WTC11 (cell line): ENCODE measurements at regions not wholly inside any gene's neighbourhood (a gene's known extent, or its start where the extent isn't known, plus 50 kb on each side); places are given as distances from the start of the nearest gene placed in this dataset.
A peak's percentile ranks its signal among the peaks of the same experiment; 100 is the strongest.

Experiments
- ATAC-seq: fragments of 200-7000 bp; cut with Tn5 transposase; 2 replicates; pipeline ENCODE4 v1.10.0; 2021; ENCODE audit warnings: mild to moderate bottlenecking, moderate library complexity
- CTCF ChIA-PET: fragments of 300-600 bp; sonication (Branson Sonifier 250); formaldehyde crosslinking; loops from one replicate; lab custom pipeline; 2021; ENCODE audit warnings: antibody characterized with exemption; lab: Charles Lee
- POLR2A ChIA-PET: fragments of 350-600 bp; sonication (Branson Sonifier 250); formaldehyde crosslinking; loops from one replicate; lab custom pipeline; 2021; ENCODE audit warnings: antibody characterized with exemption; lab: Charles Lee
- DNase-seq: peaks from one replicate; pipeline ENCODE4 v3.0.0; 2021; ENCODE audit warnings: low spot score
- H3K27ac Mint-ChIP-seq: 2 replicates; pipeline ENCODE4 v1.8.0; 2021; ENCODE audit warnings: mixed read lengths
- H3K27me3 Mint-ChIP-seq: 2 replicates; pipeline ENCODE4 v1.8.0; 2021; ENCODE audit warnings: low read depth, mild to moderate bottlenecking, moderate library complexity, mixed read lengths
- H3K36me3 Mint-ChIP-seq: 2 replicates; pipeline ENCODE4 v1.8.0; 2021; ENCODE audit warnings: mixed read lengths
- H3K4me1 Mint-ChIP-seq: 2 replicates; pipeline ENCODE4 v1.8.0; 2022; ENCODE audit warnings: mixed read lengths
- H3K4me3 Mint-ChIP-seq: 2 replicates; pipeline ENCODE4 v1.8.0; 2021; ENCODE audit warnings: mild to moderate bottlenecking, moderate library complexity, mixed read lengths
- H3K9me3 Mint-ChIP-seq: 2 replicates; pipeline ENCODE4 v1.8.0; 2021; ENCODE audit warnings: mixed read lengths
- ATF1 ChIP-seq: sonication (generic); formaldehyde crosslinking; IDR thresholded peaks from 2 replicates; pipeline ENCODE4 v1.8.1; 2023; ENCODE audit warnings: mild to moderate bottlenecking, moderate library complexity, missing genetic modification reagents
- CREM ChIP-seq: sonication (generic); formaldehyde crosslinking; IDR thresholded peaks from 2 replicates; pipeline ENCODE4 v1.8.1; 2022; ENCODE audit warnings: mild to moderate bottlenecking, missing genetic modification reagents, moderate library complexity
- EMX1 ChIP-seq: fragments of 250-450 bp; sonication (Bioruptor Pico); IDR thresholded peaks from 2 replicates; pipeline ENCODE4 v1.8.0; 2021; ENCODE audit warnings: mild to moderate bottlenecking
- ESRRA ChIP-seq: sonication (generic); formaldehyde crosslinking; IDR thresholded peaks from 2 replicates; pipeline ENCODE4 v1.8.1; 2022; ENCODE audit warnings: mild to moderate bottlenecking, missing genetic modification reagents, borderline replicate concordance
- HMGA2 ChIP-seq: fragments of 250-450 bp; sonication (Bioruptor Pico); IDR thresholded peaks from 2 replicates; pipeline ENCODE4 v1.4.0; 2021; ENCODE audit warnings: mild to moderate bottlenecking, moderate library complexity
- KAT7 ChIP-seq: sonication (generic); formaldehyde crosslinking; IDR thresholded peaks from 2 replicates; pipeline ENCODE4 v1.8.1; 2023; ENCODE audit warnings: missing genetic modification reagents, mild to moderate bottlenecking, borderline replicate concordance
- MXD4 ChIP-seq: fragments of 250-450 bp; sonication (Bioruptor Pico); IDR thresholded peaks from 2 replicates; pipeline ENCODE4 v1.8.0; 2021; ENCODE audit warnings: mild to moderate bottlenecking, moderate library complexity, borderline replicate concordance
- NFATC4 ChIP-seq: fragments of 250-450 bp; sonication (Bioruptor Pico); IDR thresholded peaks from 2 replicates; pipeline ENCODE4 v1.9.0; 2021; ENCODE audit warnings: mild to moderate bottlenecking
- NR1H2 ChIP-seq: sonication (generic); formaldehyde crosslinking; IDR thresholded peaks from 2 replicates; pipeline ENCODE4 v1.9.0; 2021; ENCODE audit warnings: mild to moderate bottlenecking, moderate library complexity, missing genetic modification reagents
- NR2C2 ChIP-seq: sonication (generic); formaldehyde crosslinking; IDR thresholded peaks from 2 replicates; pipeline ENCODE4 v1.8.0; 2022; ENCODE audit warnings: mild to moderate bottlenecking, missing genetic modification reagents
- NR3C1 ChIP-seq: sonication (generic); formaldehyde crosslinking; conservative IDR thresholded peaks from 2 replicates; pipeline ENCODE4 v1.8.1; 2023; ENCODE audit warnings: low read depth, mild to moderate bottlenecking, missing genetic modification reagents
- SMAD3 ChIP-seq: sonication (generic); formaldehyde crosslinking; IDR thresholded peaks from 2 replicates; pipeline ENCODE4 v1.8.0; 2022; ENCODE audit warnings: missing genetic modification reagents, mild to moderate bottlenecking, borderline replicate concordance
- TCF7 ChIP-seq: sonication (generic); formaldehyde crosslinking; IDR thresholded peaks from 2 replicates; pipeline ENCODE4 v1.8.0; 2022; ENCODE audit warnings: mild to moderate bottlenecking, low read depth, missing genetic modification reagents, moderate library complexity
- ZNF138 ChIP-seq: sonication (generic); formaldehyde crosslinking; conservative IDR thresholded peaks from 2 replicates; pipeline ENCODE4 v1.8.1; 2022; ENCODE audit warnings: mild to moderate bottlenecking, moderate library complexity, missing genetic modification reagents
- ZNF232 ChIP-seq: sonication (generic); formaldehyde crosslinking; IDR thresholded peaks from 2 replicates; pipeline ENCODE4 v1.8.0; 2022; ENCODE audit warnings: mild to moderate bottlenecking, missing genetic modification reagents
- ZNF396 ChIP-seq: fragments of 250-450 bp; sonication (Bioruptor Pico); IDR thresholded peaks from 2 replicates; pipeline ENCODE4 v1.8.0; 2021; ENCODE audit warnings: mild to moderate bottlenecking, moderate library complexity, borderline replicate concordance
- TF ChIP-seq, protein P1 (sequence below): sonication (generic); formaldehyde crosslinking; IDR thresholded peaks from 2 replicates; pipeline ENCODE4 v1.8.1; 2023; ENCODE audit warnings: mild to moderate bottlenecking, missing genetic modification reagents, moderate library complexity
- TF ChIP-seq, protein P2 (sequence below): fragments of 250-450 bp; sonication (Bioruptor Pico); IDR thresholded peaks from 2 replicates; pipeline ENCODE4 v1.8.0; 2021; ENCODE audit warnings: mild to moderate bottlenecking
- TF ChIP-seq, protein P3 (sequence below): sonication (generic); formaldehyde crosslinking; conservative IDR thresholded peaks from 2 replicates; pipeline ENCODE4 v1.8.1; 2023; ENCODE audit warnings: mild to moderate bottlenecking, low read depth, missing genetic modification reagents, moderate library complexity
- TF ChIP-seq, protein P4 (sequence below): fragments of 250-450 bp; sonication (Bioruptor Pico); conservative IDR thresholded peaks from 2 replicates; pipeline ENCODE4 v1.9.0; 2021; ENCODE audit warnings: mild to moderate bottlenecking
- TF ChIP-seq, protein P5 (sequence below): sonication (generic); formaldehyde crosslinking; IDR thresholded peaks from 2 replicates; pipeline ENCODE4 v1.8.1; 2022; ENCODE audit warnings: low read depth, missing genetic modification reagents, borderline replicate concordance

DNA sequence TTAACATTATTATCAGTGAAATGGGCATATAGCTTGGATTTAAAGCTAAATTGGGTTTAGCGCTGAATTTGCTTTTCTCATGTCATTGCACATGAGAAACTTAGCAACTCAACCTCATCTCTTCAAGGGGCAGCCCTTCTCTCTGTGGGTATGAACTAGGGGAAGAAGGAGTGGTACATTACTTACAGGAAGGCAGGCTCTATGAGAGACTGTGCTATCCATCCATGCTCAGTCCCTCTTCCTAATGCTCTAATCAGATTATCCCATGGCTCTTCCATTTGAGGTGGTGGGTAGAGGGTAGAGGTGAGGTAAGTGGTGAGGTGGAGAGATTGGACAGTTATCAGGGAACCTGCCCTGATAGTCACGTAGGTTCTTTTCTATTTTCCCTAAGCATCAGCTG, 343.7 kb upstream of the NOVA1 start (continued):
- TF ChIP-seq SMAD3, result no peak
- TF ChIP-seq KAT7 (CRISPR knock-in tag), result no peak
- TF ChIP-seq HMGA2, result no peak

DNA sequence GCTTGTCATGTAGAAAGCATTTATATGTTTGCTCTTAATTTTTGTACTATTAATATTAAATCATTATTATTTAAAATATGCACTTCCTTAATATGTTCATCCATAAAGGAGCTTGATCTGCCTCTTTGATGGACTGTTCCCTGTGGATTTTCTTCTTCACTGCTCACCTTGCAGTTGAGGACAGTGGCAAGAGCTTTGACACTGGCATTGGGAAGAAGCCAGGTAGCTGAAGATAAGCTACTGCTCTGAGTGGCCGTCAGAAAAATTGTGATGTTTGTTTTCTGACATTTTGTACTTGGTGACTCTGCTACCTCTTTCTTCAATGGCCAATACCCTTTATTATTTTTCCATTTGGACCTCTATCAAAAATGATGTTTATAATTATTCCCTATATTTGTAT, 349.4 kb upstream of the NOVA1 start:
- peaks cover 20% of the 10 kb centered on the region for H3K4me1 Mint-ChIP-seq
- ChIA-PET POLR2A (no interaction called here), CTCF (no interaction called here)
- H3K9me3 Mint-ChIP-seq, result peaks cover 15% of the 10 kb centered on the region
- ATAC-seq (no peak), DNase-seq (no peak)
- H3K36me3 Mint-ChIP-seq, result peaks cover 7% of the 10 kb centered on the region
- no peak overlapping the region for H3K27ac Mint-ChIP-seq
- TF ChIP-seq NFATC4 (CRISPR knock-in tag) (no peak), ESRRA (CRISPR knock-in tag) (no peak)
- no peak overlapping the region for H3K4me3 Mint-ChIP-seq
- H3K27me3 Mint-ChIP-seq, result no peaks in the 10 kb centered on the region

DNA sequence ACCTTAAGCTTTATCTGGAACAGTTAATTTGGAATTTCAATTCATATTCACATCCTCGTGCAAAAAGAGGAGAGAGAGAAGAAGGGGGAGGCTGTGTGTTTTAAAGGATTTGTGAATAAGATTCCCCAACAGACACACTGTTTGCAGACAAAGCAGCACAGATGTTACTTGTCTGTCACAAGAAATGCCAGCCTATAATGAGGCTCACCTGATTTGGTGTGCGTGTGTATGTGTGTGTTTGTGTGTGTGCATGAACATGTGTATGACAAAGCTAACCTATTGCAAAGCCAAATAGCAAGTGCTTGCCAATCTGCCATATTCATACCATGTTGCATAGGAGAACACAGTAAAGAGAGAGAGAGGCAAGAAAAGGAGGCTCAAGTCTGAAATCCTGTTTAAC, 361.6 kb upstream of the NOVA1 start:
- TF ChIP-seq, protein P1, sequence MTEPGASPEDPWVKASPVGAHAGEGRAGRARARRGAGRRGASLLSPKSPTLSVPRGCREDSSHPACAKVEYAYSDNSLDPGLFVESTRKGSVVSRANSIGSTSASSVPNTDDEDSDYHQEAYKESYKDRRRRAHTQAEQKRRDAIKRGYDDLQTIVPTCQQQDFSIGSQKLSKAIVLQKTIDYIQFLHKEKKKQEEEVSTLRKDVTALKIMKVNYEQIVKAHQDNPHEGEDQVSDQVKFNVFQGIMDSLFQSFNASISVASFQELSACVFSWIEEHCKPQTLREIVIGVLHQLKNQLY (CRISPR knock-in tag), result no peak
- TF ChIP-seq EMX1 (no peak), MXD4 (no peak), ATF1 (CRISPR knock-in tag) (no peak), TCF7 (no peak), NR2C2 (no peak)
- TF ChIP-seq, protein P2, sequence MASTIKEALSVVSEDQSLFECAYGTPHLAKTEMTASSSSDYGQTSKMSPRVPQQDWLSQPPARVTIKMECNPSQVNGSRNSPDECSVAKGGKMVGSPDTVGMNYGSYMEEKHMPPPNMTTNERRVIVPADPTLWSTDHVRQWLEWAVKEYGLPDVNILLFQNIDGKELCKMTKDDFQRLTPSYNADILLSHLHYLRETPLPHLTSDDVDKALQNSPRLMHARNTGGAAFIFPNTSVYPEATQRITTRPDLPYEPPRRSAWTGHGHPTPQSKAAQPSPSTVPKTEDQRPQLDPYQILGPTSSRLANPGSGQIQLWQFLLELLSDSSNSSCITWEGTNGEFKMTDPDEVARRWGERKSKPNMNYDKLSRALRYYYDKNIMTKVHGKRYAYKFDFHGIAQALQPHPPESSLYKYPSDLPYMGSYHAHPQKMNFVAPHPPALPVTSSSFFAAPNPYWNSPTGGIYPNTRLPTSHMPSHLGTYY (CRISPR knock-in tag), result no peak
- CTCF ChIA-PET, result no interaction called here
- ATAC-seq (no peak), DNase-seq (no peak)
- peaks cover 29% of the 10 kb centered on the region for H3K4me1 Mint-ChIP-seq
- H3K36me3 Mint-ChIP-seq, result no peaks in the 10 kb centered on the region
- no peak overlapping the region for H3K27ac Mint-ChIP-seq
- POLR2A ChIA-PET, result interaction anchor here (0.6 kb wide), 1 partner anchor 698 kb away, joined by 3 read pairs; no protein-coding TSS in a partner anchor
- no peaks in the 10 kb centered on the region for H3K27me3 Mint-ChIP-seq
- H3K9me3 Mint-ChIP-seq, result no peaks in the 10 kb centered on the region
- H3K4me3 Mint-ChIP-seq, result no peak overlapping the region

DNA sequence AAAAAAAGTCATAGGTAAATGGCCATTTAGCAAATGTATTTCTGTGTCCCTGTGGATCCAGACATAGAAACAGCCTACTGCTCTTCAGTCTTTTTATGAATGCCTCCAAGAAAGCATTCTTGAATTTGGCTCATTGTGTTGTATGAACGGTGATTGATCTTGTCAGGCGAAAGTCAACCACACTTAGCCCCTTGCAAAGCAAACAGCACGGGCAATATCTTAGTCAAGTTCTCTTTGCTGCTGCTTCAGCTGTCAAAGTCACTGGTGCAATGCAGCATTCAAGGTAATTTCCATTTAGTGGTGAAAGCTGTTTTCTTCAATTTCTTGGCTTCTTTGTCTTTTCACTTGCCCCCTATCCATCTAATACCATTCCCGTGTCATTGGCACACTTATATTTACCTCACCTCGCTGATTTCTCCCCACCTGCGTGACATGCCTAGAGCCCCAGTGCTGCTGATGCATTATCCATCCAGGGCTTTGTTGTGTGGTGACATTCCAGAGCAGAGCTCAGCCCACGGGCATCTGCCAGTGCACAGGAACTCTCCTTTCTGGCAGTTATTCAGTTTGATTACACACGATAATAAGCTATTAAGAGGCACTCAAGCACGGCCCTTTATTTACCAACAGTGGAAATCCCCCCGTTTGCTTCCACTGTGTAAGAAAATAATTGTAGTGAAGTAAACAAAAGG, 362.3 kb upstream of the NOVA1 start:
- no peak for DNase-seq
- H3K36me3 Mint-ChIP-seq, result no peaks in the 10 kb centered on the region
- H3K27me3 Mint-ChIP-seq, result no peaks in the 10 kb centered on the region
- no peak overlapping the region for H3K4me3 Mint-ChIP-seq
- peak overlapping the region; percentile 11; the same call in 1 of the 2 replicates for H3K27ac Mint-ChIP-seq
- peaks cover 29% of the 10 kb centered on the region for H3K4me1 Mint-ChIP-seq
- no peaks in the 10 kb centered on the region for H3K9me3 Mint-ChIP-seq
- ChIA-PET POLR2A (no interaction called here), CTCF (no interaction called here)
- ATAC-seq, result peak; percentile 70
- TF ChIP-seq CREM (CRISPR knock-in tag), result no peak
- TF ChIP-seq, protein P3, sequence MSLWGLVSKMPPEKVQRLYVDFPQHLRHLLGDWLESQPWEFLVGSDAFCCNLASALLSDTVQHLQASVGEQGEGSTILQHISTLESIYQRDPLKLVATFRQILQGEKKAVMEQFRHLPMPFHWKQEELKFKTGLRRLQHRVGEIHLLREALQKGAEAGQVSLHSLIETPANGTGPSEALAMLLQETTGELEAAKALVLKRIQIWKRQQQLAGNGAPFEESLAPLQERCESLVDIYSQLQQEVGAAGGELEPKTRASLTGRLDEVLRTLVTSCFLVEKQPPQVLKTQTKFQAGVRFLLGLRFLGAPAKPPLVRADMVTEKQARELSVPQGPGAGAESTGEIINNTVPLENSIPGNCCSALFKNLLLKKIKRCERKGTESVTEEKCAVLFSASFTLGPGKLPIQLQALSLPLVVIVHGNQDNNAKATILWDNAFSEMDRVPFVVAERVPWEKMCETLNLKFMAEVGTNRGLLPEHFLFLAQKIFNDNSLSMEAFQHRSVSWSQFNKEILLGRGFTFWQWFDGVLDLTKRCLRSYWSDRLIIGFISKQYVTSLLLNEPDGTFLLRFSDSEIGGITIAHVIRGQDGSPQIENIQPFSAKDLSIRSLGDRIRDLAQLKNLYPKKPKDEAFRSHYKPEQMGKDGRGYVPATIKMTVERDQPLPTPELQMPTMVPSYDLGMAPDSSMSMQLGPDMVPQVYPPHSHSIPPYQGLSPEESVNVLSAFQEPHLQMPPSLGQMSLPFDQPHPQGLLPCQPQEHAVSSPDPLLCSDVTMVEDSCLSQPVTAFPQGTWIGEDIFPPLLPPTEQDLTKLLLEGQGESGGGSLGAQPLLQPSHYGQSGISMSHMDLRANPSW (CRISPR knock-in tag), result no peak

DNA sequence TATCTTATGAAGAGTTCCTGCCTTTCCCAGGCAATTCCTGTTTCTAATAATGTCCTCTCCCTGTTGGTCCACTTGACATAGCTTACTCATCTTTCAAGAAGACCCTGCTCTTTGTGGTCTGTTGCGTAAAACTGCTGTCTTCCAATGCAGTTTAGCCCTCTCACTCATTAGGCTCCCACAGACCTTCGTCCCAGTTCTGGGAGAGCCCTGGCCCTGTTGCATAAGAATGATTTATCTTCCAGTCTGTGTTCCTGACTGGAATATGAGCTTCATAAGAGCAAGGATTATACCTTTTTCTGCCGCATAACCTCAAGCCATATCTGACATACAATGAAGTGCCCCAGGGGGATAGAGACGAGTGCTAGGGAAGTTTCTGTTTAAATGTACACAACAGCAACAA, 365.9 kb upstream of the NOVA1 start:
- POLR2A ChIA-PET, result no interaction called here

More for the DNA sequence above, 365.9 kb upstream of the NOVA1 start:
- Mint-ChIP-seq H3K36me3 (no peaks in the 10 kb centered on the region), H3K4me3 (no peak overlapping the region), H3K9me3 (no peaks in the 10 kb centered on the region), H3K27me3 (no peaks in the 10 kb centered on the region), H3K27ac (no peak overlapping the region), H3K4me1 (peaks cover 38% of the 10 kb centered on the region)
- CTCF ChIA-PET, result no interaction called here
- DNase-seq (no peak), ATAC-seq (no peak)
- TF ChIP-seq, protein P4, sequence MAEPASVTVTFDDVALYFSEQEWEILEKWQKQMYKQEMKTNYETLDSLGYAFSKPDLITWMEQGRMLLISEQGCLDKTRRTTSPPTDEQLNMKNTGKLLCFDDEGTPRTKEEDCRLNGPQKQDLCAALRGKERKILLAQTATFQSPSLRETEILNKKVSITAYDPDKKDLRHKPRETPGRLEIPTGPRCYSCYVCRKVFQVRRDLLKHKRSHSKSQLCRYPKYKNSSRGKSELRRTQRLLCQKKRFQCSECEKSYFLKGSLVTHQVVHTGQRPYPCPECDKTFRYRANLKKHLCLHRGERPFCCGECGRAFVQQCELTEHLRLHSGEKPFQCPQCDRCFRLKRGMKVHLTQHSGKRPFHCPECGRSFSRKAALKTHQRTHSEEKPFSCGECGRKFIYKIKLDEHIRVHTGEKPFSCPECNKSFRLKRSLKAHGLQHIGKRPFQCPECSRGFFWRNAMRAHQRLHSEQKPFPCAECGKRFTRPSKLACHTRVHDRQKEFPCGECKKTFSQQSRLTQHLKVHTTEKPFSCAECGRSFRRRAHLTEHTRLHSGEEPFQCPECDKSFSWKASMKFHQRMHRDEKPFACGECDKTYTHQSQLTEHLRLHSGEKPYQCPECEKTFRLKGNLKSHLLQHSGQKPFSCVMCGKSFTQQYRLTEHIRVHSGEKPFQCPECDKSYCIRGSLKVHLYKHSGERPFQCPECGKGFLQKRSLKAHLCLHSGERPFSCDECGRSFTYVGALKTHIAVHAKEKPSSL, result no peak
- no peak for TF ChIP-seq ZNF232 (CRISPR knock-in tag)
- no peak for TF ChIP-seq ZNF138 (CRISPR knock-in tag)
- TF ChIP-seq NR3C1, result no peak
- TF ChIP-seq ZNF396 (CRISPR knock-in tag), result no peak
- TF ChIP-seq ATF1 (CRISPR knock-in tag), result no peak
- TF ChIP-seq, protein P5, sequence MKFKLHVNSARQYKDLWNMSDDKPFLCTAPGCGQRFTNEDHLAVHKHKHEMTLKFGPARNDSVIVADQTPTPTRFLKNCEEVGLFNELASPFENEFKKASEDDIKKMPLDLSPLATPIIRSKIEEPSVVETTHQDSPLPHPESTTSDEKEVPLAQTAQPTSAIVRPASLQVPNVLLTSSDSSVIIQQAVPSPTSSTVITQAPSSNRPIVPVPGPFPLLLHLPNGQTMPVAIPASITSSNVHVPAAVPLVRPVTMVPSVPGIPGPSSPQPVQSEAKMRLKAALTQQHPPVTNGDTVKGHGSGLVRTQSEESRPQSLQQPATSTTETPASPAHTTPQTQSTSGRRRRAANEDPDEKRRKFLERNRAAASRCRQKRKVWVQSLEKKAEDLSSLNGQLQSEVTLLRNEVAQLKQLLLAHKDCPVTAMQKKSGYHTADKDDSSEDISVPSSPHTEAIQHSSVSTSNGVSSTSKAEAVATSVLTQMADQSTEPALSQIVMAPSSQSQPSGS (CRISPR knock-in tag), result no peak
- no peak for TF ChIP-seq NR1H2 (CRISPR knock-in tag)
